Neural progenitor cell (in vitro differentiated cells): ENCODE measurements at regions not wholly inside any gene's neighbourhood (a gene's known extent, or its start where the extent isn't known, plus 50 kb on each side); places are given as distances from the start of the nearest gene placed in this dataset.

Experiments used
- DNase-seq: peaks from one replicate; pipeline ENCODE4 v3.0.0-alpha.2; 2016; ENCODE audit warnings: low spot score
- H2AFZ ChIP-seq: fragments of 200-600 bp; sonication (generic); replicated peaks from 2 replicates; pipeline ENCODE4 v1.6.1; 2016; ENCODE audit warnings: antibody characterized with exemption
- H3F3A ChIP-seq: fragments of 200-600 bp; sonication (generic); 2 replicates; pipeline ENCODE4 v1.6.1; 2016; ENCODE audit warnings: antibody characterized with exemption, low read depth
- H3K27ac ChIP-seq: fragments of 200-600 bp; sonication (generic); 2 replicates; pipeline ENCODE4 v1.5.1; 2016; ENCODE audit warnings: mild to moderate bottlenecking
- H3K27me3 ChIP-seq: fragments of 200-600 bp; sonication (generic); 2 replicates; pipeline ENCODE4 v1.6.1; 2016; ENCODE audit warnings: mild to moderate bottlenecking, moderate library complexity
- H3K36me3 ChIP-seq: fragments of 200-600 bp; sonication (generic); 2 replicates; pipeline ENCODE4 v1.5.1; 2016
- H3K4me1 ChIP-seq: fragments of 200-600 bp; sonication (generic); 2 replicates; pipeline ENCODE4 v1.6.1; 2016; ENCODE audit warnings: mixed run types
- H3K4me2 ChIP-seq: fragments of 200-600 bp; sonication (generic); 2 replicates; pipeline ENCODE4 v1.6.1; 2016
- H3K4me3 ChIP-seq: fragments of 200-600 bp; sonication (generic); 2 replicates; pipeline ENCODE4 v1.5.1; 2016
- H3K79me2 ChIP-seq: fragments of 200-600 bp; sonication (generic); 2 replicates; pipeline ENCODE4 v1.6.1; 2016; ENCODE audit warnings: low read depth
- H3K9ac ChIP-seq: fragments of 200-600 bp; sonication (generic); 2 replicates; pipeline ENCODE4 v1.6.1; 2016
- H3K9me3 ChIP-seq: fragments of 200-600 bp; sonication (generic); 2 replicates; pipeline ENCODE4 v1.5.1; 2016; ENCODE audit warnings: low read depth
- H4K20me1 ChIP-seq: fragments of 200-600 bp; sonication (generic); 2 replicates; pipeline ENCODE4 v1.6.1; 2016; ENCODE audit warnings: low read depth
- H3K27ac Mint-ChIP-seq: 3 replicates; pipeline ENCODE4 v1.8.0; 2021; ENCODE audit warnings: mixed read lengths
- H3K27me3 Mint-ChIP-seq: 2 replicates; pipeline ENCODE4 v1.8.0; 2022; ENCODE audit warnings: low read depth, mild to moderate bottlenecking, inconsistent platforms, moderate library complexity, mixed read lengths; ENCODE audit not compliant: insufficient read depth
- H3K36me3 Mint-ChIP-seq: 3 replicates; pipeline ENCODE4 v1.8.0; 2021; ENCODE audit warnings: mixed read lengths
- H3K4me1 Mint-ChIP-seq: 3 replicates; pipeline ENCODE4 v1.8.0; 2021; ENCODE audit warnings: mixed read lengths
- H3K4me3 Mint-ChIP-seq: 3 replicates; pipeline ENCODE4 v1.8.0; 2021; ENCODE audit warnings: mild to moderate bottlenecking, moderate library complexity, mixed read lengths
- H3K9me3 Mint-ChIP-seq: 3 replicates; pipeline ENCODE4 v1.8.0; 2020; ENCODE audit warnings: mixed read lengths
- EZH2 ChIP-seq: fragments of 200-600 bp; sonication (generic); IDR thresholded peaks from 2 replicates; pipeline ENCODE4 v1.6.1; 2017; ENCODE audit warnings: antibody characterized with exemption, mild to moderate bottlenecking, moderate library complexity
- EZH2phosphoT487 ChIP-seq: fragments of 200-600 bp; sonication (generic); IDR thresholded peaks from 2 replicates; pipeline ENCODE4 v1.6.1; 2017; ENCODE audit warnings: antibody characterized with exemption
- TF ChIP-seq, protein P1 (sequence below): fragments of 200-600 bp; sonication (generic); IDR thresholded peaks from 2 replicates; pipeline ENCODE4 v1.5.1; 2017; ENCODE audit warnings: antibody characterized with exemption, mild to moderate bottlenecking

DNA sequence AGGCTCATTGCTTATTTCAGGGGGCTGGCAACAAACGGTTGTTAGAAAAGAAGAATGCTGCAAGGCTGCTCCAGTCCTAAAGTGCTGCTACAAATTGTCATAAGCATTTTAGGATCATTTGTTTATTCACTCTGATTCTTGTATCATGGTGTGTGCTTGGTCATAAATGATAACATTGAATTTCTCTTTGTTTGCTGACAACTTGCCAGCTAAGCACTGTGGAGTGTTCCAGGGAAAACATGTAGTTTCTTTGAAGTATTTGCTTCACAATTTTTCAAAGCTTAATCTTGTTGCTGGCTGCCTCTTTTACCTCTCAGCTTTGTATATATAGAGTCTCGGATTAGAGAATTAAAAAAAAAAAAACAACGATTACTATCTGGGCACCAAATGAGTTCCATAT is 263.0 kb downstream of the PHF14 start:
- Histone ChIP-seq H3K4me1 (no peaks in the 10 kb centered on the region), H3K9ac (no peak overlapping the region), H3K27ac (no peak overlapping the region), H4K20me1 (no peaks in the 10 kb centered on the region), H2AFZ (no peak overlapping the region), H3K36me3 (no peaks in the 10 kb centered on the region), H3K4me3 (no peak overlapping the region), H3K4me2 (no peak overlapping the region), H3K9me3 (no peaks in the 10 kb centered on the region), H3K27me3 (no peaks in the 10 kb centered on the region), H3F3A (no peaks in the 10 kb centered on the region), H3K79me2 (no peaks in the 10 kb centered on the region)
- no peak for TF ChIP-seq EZH2phosphoT487
- no peak for TF ChIP-seq EZH2
- TF ChIP-seq, protein P1, sequence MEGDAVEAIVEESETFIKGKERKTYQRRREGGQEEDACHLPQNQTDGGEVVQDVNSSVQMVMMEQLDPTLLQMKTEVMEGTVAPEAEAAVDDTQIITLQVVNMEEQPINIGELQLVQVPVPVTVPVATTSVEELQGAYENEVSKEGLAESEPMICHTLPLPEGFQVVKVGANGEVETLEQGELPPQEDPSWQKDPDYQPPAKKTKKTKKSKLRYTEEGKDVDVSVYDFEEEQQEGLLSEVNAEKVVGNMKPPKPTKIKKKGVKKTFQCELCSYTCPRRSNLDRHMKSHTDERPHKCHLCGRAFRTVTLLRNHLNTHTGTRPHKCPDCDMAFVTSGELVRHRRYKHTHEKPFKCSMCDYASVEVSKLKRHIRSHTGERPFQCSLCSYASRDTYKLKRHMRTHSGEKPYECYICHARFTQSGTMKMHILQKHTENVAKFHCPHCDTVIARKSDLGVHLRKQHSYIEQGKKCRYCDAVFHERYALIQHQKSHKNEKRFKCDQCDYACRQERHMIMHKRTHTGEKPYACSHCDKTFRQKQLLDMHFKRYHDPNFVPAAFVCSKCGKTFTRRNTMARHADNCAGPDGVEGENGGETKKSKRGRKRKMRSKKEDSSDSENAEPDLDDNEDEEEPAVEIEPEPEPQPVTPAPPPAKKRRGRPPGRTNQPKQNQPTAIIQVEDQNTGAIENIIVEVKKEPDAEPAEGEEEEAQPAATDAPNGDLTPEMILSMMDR, result no peak
- peaks cover 7% of the 10 kb centered on the region for H3K27me3 Mint-ChIP-seq
- no peak overlapping the region for H3K4me3 Mint-ChIP-seq
- peaks cover 4% of the 10 kb centered on the region for H3K4me1 Mint-ChIP-seq
- H3K36me3 Mint-ChIP-seq, result no peaks in the 10 kb centered on the region
- no peak for DNase-seq
- no peak overlapping the region for H3K27ac Mint-ChIP-seq
- no peaks in the 10 kb centered on the region for H3K9me3 Mint-ChIP-seq

DNA sequence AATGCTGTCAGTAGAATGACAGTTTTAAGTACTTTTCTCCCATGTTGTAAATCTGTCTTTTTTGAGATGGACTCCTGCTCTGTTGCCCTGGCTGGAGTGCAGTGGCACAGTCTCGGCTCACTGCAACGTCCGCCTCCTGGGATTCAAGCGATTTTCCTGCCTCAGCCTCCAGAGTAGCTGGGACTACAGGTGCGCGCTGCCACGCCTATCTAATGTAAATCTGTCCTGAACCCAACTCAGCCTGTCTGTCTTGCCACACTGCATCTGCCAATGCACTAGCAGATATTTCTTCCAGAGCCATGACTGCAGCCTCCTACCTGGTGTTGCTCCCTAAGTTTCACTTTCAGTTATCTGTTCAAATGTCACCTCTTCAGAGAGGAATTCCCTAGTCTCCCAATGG is 264.1 kb downstream of the PHF14 start:
- no peaks in the 10 kb centered on the region for H3K9me3 Mint-ChIP-seq
- H3K27ac Mint-ChIP-seq, result no peak overlapping the region
- H3K36me3 Mint-ChIP-seq, result no peaks in the 10 kb centered on the region
- Histone ChIP-seq H2AFZ (peak overlapping the region; percentile 10), H3K9me3 (no peaks in the 10 kb centered on the region), H3K9ac (no peak overlapping the region), H3F3A (no peaks in the 10 kb centered on the region), H3K36me3 (no peaks in the 10 kb centered on the region), H4K20me1 (no peaks in the 10 kb centered on the region), H3K79me2 (no peaks in the 10 kb centered on the region), H3K4me2 (peak overlapping the region; percentile 51), H3K27ac (no peak overlapping the region), H3K27me3 (no peaks in the 10 kb centered on the region), H3K4me3 (no peak overlapping the region), H3K4me1 (no peaks in the 10 kb centered on the region)
- no peak overlapping the region for H3K4me3 Mint-ChIP-seq
- H3K27me3 Mint-ChIP-seq, result peaks cover 7% of the 10 kb centered on the region
- H3K4me1 Mint-ChIP-seq, result peaks cover 4% of the 10 kb centered on the region
- no peak for DNase-seq
- no peak for TF ChIP-seq EZH2
- TF ChIP-seq, protein P1, result no peak
- TF ChIP-seq EZH2phosphoT487, result no peak

DNA sequence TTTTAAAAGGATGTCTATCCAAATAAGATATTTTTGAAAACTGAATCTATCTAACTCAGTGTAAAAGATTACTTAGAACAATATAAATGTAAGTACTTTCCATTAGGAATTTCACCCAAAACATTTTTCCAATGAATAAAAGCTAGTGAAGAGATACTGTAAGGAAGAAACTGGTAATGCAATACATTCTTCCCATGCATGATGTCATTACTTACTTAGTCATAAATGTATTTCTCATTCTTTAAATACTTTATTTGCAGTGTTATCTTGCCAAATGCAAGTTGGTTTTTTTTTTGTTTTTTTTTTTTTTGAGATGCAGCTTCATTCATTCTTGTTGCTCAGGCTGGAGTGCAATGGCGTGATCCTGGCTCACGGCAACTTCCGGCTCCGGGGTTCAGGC is 265.6 kb downstream of the PHF14 start:
- no peak overlapping the region for H3K27ac Mint-ChIP-seq
- TF ChIP-seq EZH2, result no peak
- TF ChIP-seq EZH2phosphoT487, result no peak
- TF ChIP-seq, protein P1, result no peak
- Histone ChIP-seq H3K79me2 (no peaks in the 10 kb centered on the region), H3K27ac (no peak overlapping the region), H3K4me2 (no peak overlapping the region), H3K4me3 (no peak overlapping the region), H3K9me3 (no peaks in the 10 kb centered on the region), H3K9ac (no peak overlapping the region), H3K4me1 (no peaks in the 10 kb centered on the region), H4K20me1 (no peaks in the 10 kb centered on the region), H3F3A (no peaks in the 10 kb centered on the region), H3K27me3 (no peaks in the 10 kb centered on the region), H3K36me3 (no peaks in the 10 kb centered on the region), H2AFZ (no peak overlapping the region)
- no peaks in the 10 kb centered on the region for H3K36me3 Mint-ChIP-seq
- no peaks in the 10 kb centered on the region for H3K9me3 Mint-ChIP-seq
- no peak overlapping the region for H3K4me3 Mint-ChIP-seq
- peaks cover 4% of the 10 kb centered on the region for H3K4me1 Mint-ChIP-seq
- DNase-seq, result no peak
- peaks cover 6% of the 10 kb centered on the region for H3K27me3 Mint-ChIP-seq
